22Rv1 (cell line): ENCODE measurements at regions not wholly inside any gene's neighbourhood (a gene's known extent, or its start where the extent isn't known, plus 50 kb on each side); places are given as distances from the start of the nearest gene placed in this dataset.

ENCODE experiments used
- CTCF ChIP-seq: fragments of 450-650 bp; IDR thresholded peaks from 2 replicates; pipeline ENCODE4 v1.5.1; 2017; ENCODE audit warnings: mild to moderate bottlenecking
- ZFX ChIP-seq: fragments of 450-650 bp; IDR thresholded peaks from 2 replicates; pipeline ENCODE4 v1.6.1; 2017; ENCODE audit warnings: antibody characterized with exemption, borderline replicate concordance

DNA sequence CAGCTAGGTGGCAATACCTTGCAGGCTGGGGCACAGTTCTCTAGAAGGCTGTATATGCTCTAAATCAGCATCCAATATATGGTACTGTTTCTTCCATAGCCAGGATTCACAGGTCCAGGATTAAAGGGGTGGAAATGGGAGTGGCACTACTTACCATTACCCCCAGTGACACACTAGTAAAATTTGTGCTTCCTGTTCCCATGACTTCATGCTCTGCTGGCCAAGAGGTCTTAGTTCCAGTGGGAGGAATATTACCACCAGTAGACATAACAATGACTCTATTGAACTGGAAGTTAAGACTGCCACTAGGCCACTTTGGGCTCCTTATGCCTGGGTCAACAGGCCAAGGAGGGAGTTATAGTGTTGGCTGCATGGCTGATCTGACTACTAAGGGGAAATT lies 174.3 kb upstream of the TNFAIP3 start:
- TF ChIP-seq CTCF (no peak), ZFX (no peak)
